Small intestine (tissue), 7 donors: ENCODE measurements at regions not wholly inside any gene's neighbourhood (a gene's known extent, or its start where the extent isn't known, plus 50 kb on each side); places are given as distances from the start of the nearest gene placed in this dataset.

Experiments used
- DNase-seq, 2 donors: peaks; one replicate each; pipeline versions ENCODE4 v3.0.0 to v3.0.0-alpha.2; 2013
- FAIRE-seq: peaks from 2 replicates; lab custom pipeline; 2012; peaks lifted over from hg19 to GRCh38; lab: Jason Lieb, UNC
- H3K27ac ChIP-seq, 3 donors: one replicate each; pipeline ENCODE4 v1.5.1; 2013; ENCODE audit warnings: low read length in 2 of 3, mild to moderate bottlenecking in 2 of 3, control low read depth in 1 of 3, inconsistent platforms in 1 of 3, low read depth in 1 of 3, moderate library complexity in 1 of 3
- H3K27me3 ChIP-seq, 3 donors: one replicate each; pipeline ENCODE4 v1.6.1; 2013; ENCODE audit warnings: low read length in 3 of 3, inconsistent platforms in 1 of 3; ENCODE audit not compliant: control insufficient read depth in 3 of 3, insufficient read depth in 3 of 3
- H3K36me3 ChIP-seq, 3 donors: one replicate each; pipeline ENCODE4 v1.6.1; 2013; ENCODE audit warnings: low read length in 3 of 3, inconsistent platforms in 1 of 3, low read depth in 1 of 3, mild to moderate bottlenecking in 1 of 3, moderate library complexity in 1 of 3; ENCODE audit not compliant: control insufficient read depth in 3 of 3, insufficient read depth in 2 of 3
- H3K4me1 ChIP-seq, 3 donors: one replicate each; pipeline ENCODE4 v1.6.1; 2013; ENCODE audit warnings: low read length in 2 of 3, inconsistent platforms in 1 of 3, low read depth in 1 of 3, mild to moderate bottlenecking in 1 of 3, moderate library complexity in 1 of 3; ENCODE audit not compliant: control insufficient read depth in 3 of 3, insufficient read depth in 2 of 3
- H3K4me3 ChIP-seq, 3 donors: one replicate each; pipeline ENCODE4 v1.5.1; 2013; ENCODE audit warnings: low read length in 3 of 3, control low read depth in 1 of 3, inconsistent platforms in 1 of 3, low read depth in 1 of 3, mild to moderate bottlenecking in 1 of 3, moderate library complexity in 1 of 3
- H3K9me3 ChIP-seq, 2 donors: one replicate each; pipeline ENCODE4 v1.6.1; 2013; ENCODE audit warnings: low read depth in 1 of 2, low read length in 1 of 2; ENCODE audit not compliant: control insufficient read depth in 2 of 2, insufficient read depth in 1 of 2
- WGBS, 3 donors: extraction: QIAGEN DNeasy Blood & Tissue Kit; methylation state at CpG; one replicate each; pipeline ENCODE4 v1.1.7; 2013; 5-methylcytosine and 5-hydroxymethylcytosine counted together
- donor health status: healthy with polysubstance abuse.
- donor health status: control.
- donor health status: control.
- donor health status: Bipolar disorder and iron deficiency.
- donor health status: healthy.

GRCh38 chrX:148417934-148418333 lies 82.5 kb upstream of the AFF2 start:
- WGBS, 3 donors, result 73 to 82% (median 78%) methylated on average over 3 of the region's 3 CpGs
- DNase-seq, result no peak
- no peak for FAIRE-seq

GRCh38 chrX:148422526-148422925 lies 77.9 kb upstream of the AFF2 start:
- Histone ChIP-seq H3K27ac (no peak overlapping the region), H3K36me3 (no peaks in the 10 kb centered on the region), H3K4me1 (no peaks in the 10 kb centered on the region), H3K27me3 (no peaks in the 10 kb centered on the region), H3K4me3 (no peak overlapping the region), H3K9me3 (no peaks in the 10 kb centered on the region)
- FAIRE-seq, result no peak
- WGBS, 3 donors, result 62 to 77% (median 72%) methylated on average over 4 of the region's 4 CpGs
- no peak for DNase-seq

More at GRCh38 chrX:148417934-148418333, 82.5 kb upstream of the AFF2 start:
- Histone ChIP-seq H3K36me3 (no peaks in the 10 kb centered on the region), H3K27me3 (no peaks in the 10 kb centered on the region), H3K4me1 (no peaks in the 10 kb centered on the region), H3K4me3 (no peak overlapping the region), H3K27ac (no peak overlapping the region), H3K9me3 (no peaks in the 10 kb centered on the region)

- Histone ChIP-seq H3K36me3 (no peaks in the 10 kb centered on the region), H3K27ac (no peak overlapping the region), H3K9me3 (no peaks in the 10 kb centered on the region), H3K27me3 (no peaks in the 10 kb centered on the region), H3K4me3 (no peak overlapping the region), H3K4me1 (no peaks in the 10 kb centered on the region)
- WGBS, 3 donors, result 87 to 94% (median 93%) methylated on average over 2 of the region's 2 CpGs
- FAIRE-seq (no peak), DNase-seq (no peak)
Measured at GRCh38 chrX:148424570-148424969, 75.8 kb upstream of the AFF2 start.

GRCh38 chrX:148426467-148426866 lies 74.0 kb upstream of the AFF2 start:
- WGBS, 3 donors, result 66 to 72% (median 69%) methylated on average over 3 of the region's 3 CpGs
- no peak overlapping the region for H3K27ac ChIP-seq
- no peaks in the 10 kb centered on the region for H3K4me1 ChIP-seq
- H3K4me3 ChIP-seq, result no peak overlapping the region
- no peaks in the 10 kb centered on the region for H3K36me3 ChIP-seq
- H3K27me3 ChIP-seq, result no peaks in the 10 kb centered on the region
- FAIRE-seq (no peak), DNase-seq (no peak)
- H3K9me3 ChIP-seq, result no peaks in the 10 kb centered on the region

GRCh38 chrX:148441387-148441786 lies 59.0 kb upstream of the AFF2 start:
- Histone ChIP-seq H3K9me3 (no peaks in the 10 kb centered on the region), H3K4me3 (no peak overlapping the region), H3K4me1 (no peaks in the 10 kb centered on the region), H3K27ac (no peak overlapping the region), H3K27me3 (no peaks in the 10 kb centered on the region), H3K36me3 (no peaks in the 10 kb centered on the region)
- DNase-seq, result no peak
- 55 to 76% (median 60%) methylated on average over 3 of the region's 3 CpGs for WGBS, 3 donors
- FAIRE-seq, result no peak

- FAIRE-seq (no peak), DNase-seq (no peak)
- H3K27me3 ChIP-seq, result no peaks in the 10 kb centered on the region
- no peaks in the 10 kb centered on the region for H3K9me3 ChIP-seq
- WGBS, 3 donors, result 10 to 40% (median 32%) methylated on average over 3 of the region's 3 CpGs
- no peaks in the 10 kb centered on the region for H3K36me3 ChIP-seq
- no peak overlapping the region for H3K27ac ChIP-seq
- H3K4me1 ChIP-seq, result no peaks in the 10 kb centered on the region
- no peak overlapping the region for H3K4me3 ChIP-seq
Measured at GRCh38 chrX:148443216-148443615, 57.2 kb upstream of the AFF2 start.

GRCh38 chrX:148448686-148449085 lies 51.7 kb upstream of the AFF2 start:
- Histone ChIP-seq H3K9me3 (no peaks in the 10 kb centered on the region), H3K27me3 (no peaks in the 10 kb centered on the region), H3K4me1 (no peaks in the 10 kb centered on the region), H3K4me3 (no peak overlapping the region), H3K27ac (no peak overlapping the region), H3K36me3 (no peaks in the 10 kb centered on the region)
- FAIRE-seq, result no peak
- WGBS, 3 donors, result 86 to 90% (median 89%) methylated on average over 4 of the region's 4 CpGs
- DNase-seq, result no peak
